T47D (cell line): ENCODE measurements at regions not wholly inside any gene's neighbourhood (a gene's known extent, or its start where the extent isn't known, plus 50 kb on each side); places are given as distances from the start of the nearest gene placed in this dataset.
"Not testable (repeated sequence)": the region's sequence is repeated elsewhere in the genome, so short reads cannot be mapped to it uniquely, and the experiment has no call there.

Experiments used
- DNase-seq, 2 experiments: peaks; one replicate each; pipeline versions ENCODE4 v3.0.0 to v3.0.0-alpha.2; 2011 to 2012; ENCODE audit warnings: low read depth in 1 of 2, low spot score in 1 of 2
- JUND ChIP-seq: IDR thresholded peaks from 2 replicates; pipeline ENCODE4 v1.6.1; 2012; ENCODE audit warnings: low read depth
- in situ Hi-C: cut with HindIII; loops from 2 replicates; pipeline ENCODE4 v1.10.0; 2016; ENCODE audit warnings: low sequenced_read_pairs, low pct_unique_long_range_greater_than_20kb

GRCh38 chr4:32684160-32684559 lies 1964.0 kb downstream of the PCDH7 start:
- in situ Hi-C loops: no loop called here
- no peak for TF ChIP-seq JUND
- DNase-seq: no peak

DNA sequence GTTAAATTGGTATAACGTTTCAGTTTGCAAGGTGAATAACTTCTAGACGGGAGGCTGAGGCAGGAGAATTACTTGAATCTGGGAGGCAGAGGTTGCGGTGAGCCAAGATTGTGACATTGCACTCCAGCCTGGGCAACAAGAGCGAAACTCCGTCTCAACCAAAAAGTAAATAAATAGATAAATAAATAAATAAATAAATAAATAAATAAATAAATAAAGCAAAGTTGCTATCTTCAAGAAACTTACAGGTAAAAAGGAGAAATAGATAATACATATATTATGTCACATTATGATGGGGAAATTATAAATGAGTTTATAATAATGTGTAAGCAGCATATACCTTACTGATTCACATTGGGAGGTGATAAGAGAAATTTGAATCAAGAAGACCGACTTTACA lies 1966.0 kb downstream of the PCDH7 start:
- TF ChIP-seq JUND: no peak
- DNase-seq: no peak
- in situ Hi-C loops: no loop called here

DNA sequence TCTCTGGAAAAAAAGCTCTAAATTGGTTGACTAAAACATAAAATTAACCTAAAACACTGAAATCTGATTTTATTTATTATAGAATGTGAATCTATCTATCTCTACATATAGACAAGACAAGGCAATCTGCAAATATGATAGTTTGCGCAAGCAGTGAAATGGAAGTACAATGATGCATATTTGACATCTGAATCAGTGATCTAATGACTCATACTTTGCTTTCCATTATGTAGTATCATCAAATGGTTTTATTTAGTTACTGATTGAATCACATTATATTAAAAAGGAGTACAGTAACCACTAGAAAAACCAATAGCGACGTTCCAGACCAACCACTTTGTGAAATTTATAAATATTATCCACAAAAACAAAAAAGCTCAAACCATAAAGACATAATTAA lies 1969.3 kb downstream of the PCDH7 start:
- in situ Hi-C loops: no loop called here
- DNase-seq: no peak
- TF ChIP-seq JUND: no peak

DNA sequence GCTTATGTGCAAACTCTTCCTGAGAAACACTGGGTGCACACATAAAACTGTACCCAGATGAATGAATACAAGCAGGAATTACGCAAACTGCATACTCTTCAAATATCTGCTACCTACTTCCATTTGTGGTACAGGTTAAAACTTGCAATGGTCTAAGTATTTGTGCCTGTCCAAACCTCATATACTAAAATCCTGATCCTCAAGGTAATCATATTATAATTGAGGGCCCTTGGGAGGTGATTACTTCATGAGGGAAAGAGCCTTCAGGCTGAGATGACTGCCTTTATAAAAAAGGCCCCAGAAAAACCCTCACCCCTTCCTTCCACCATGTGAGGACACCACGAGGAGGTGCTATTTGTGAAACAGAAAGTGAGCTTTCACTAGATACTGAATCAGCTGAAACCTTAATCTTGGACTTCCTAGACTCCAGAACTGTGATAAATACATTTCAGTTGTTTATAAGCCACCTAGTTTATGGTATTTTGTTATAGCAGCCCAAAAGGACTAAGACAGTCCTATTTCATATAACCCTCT lies 1977.2 kb downstream of the PCDH7 start:
- DNase-seq: no peak
- no peak for TF ChIP-seq JUND
- in situ Hi-C loops: no loop called here

- in situ Hi-C loops: no loop called here
- TF ChIP-seq JUND: no peak
- DNase-seq: no peak
Measured at GRCh38 chr4:32700838-32701237, 1980.7 kb downstream of the PCDH7 start.

DNA sequence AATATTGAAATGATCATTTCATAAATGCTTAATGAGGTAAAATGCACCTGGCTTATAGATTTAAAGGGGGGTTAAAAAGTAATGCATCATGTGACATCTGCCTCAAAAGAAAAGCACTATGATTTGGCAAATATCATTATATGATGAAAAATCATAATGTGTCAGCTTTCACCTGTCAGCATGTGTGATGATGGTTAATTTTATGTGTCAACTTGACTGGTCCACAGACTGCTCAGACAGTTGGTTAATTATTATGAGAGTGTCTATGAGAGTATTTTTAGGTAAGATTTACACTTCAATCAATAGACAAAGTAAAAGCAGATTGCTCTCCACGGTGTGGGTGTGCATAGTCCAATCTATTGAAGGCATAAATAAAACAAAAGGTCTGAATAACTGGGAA lies 1986.7 kb downstream of the PCDH7 start:
- no peak for DNase-seq
- in situ Hi-C loops: no loop called here
- TF ChIP-seq JUND: no peak

DNA sequence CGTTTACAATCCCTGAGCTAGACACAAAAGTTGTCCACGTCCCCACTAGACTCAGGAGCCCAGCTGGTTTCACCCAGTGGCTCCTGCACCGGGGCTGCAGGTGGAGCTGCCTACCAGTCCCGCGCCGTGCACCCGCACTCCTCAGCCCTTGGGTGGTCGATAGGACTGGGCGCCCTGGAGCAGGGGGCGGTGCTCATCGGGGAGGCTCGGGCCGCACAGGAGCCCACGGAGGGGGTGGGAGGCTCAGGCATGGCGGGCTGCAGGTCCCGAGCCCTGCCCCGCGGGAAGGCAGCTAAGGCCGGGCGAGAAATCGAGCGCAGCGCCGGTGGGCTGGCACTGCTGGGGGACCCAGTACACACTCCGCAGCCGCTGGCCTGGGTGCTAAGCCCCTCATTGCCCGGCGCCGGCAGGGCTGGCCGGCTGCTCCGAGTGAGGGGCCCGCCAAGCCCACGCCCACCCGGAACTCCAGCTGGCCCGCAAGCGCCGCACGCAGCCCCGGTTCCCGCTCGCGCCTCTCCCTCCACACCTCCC lies 1996.0 kb downstream of the PCDH7 start:
- DNase-seq, in situ Hi-C loops: not testable (repeated sequence)

DNA sequence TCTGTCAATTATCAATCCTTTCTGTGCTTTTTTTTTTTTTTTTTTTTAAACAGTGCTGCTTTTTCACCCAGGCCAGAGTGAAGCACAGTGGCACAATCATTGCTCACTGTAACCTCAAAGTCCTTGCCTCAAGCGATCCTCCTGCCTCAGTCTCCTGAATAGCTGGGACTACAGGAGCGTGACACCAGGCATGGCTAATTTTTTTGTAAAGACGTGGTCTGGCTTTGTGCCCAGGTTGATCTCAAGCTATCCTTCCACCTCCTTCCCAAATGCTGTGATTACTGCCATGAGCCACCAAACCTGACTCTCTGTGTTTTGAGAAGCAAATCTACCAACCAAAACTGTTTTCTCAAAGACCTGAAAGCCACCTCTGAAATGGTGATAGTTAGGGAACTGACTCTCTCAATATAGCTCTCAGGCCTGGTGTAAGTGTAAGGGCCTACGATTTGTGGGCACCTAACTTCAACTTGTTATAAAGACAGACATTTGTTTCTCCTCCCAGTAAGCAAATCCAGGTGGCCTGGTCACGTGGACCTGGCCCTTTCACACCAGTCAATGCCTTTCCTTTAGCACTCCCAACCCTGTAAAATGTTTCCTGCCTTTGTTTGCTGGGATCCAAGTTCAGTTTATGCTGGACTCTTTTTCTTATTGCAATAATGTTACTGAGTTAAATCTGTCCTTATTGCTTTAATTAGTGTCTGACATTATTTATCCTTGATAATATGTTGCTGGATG lies 2015.9 kb downstream of the PCDH7 start:
- TF ChIP-seq JUND: no peak
- in situ Hi-C loops: no loop called here
- DNase-seq: no peak

GRCh38 chr4:32744211-32744610 lies 2024.0 kb downstream of the PCDH7 start:
- no peak for DNase-seq
- in situ Hi-C loops: no loop called here

DNA sequence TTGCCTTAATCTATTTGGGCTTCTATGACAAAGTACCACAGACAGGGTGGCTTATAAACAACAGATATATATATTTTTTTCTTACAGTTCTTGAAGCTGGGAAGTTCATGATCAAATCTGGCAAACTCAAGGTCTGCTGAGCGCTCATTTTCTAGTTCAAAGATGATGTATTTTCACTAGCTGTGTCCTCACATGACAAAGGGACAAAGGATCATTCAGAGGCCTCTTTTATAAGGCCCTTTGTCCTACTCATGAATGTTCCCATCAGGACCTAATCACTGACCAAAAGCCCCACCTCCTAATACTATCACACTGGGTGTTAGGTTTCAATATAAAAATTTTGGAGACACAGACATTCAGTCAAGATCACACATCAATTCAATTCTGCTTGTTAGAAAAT lies 2025.2 kb downstream of the PCDH7 start:
- in situ Hi-C loops: no loop called here
- TF ChIP-seq JUND: no peak
- no peak for DNase-seq

More at GRCh38 chr4:32744211-32744610, 2024.0 kb downstream of the PCDH7 start:
- no peak for TF ChIP-seq JUND

DNA sequence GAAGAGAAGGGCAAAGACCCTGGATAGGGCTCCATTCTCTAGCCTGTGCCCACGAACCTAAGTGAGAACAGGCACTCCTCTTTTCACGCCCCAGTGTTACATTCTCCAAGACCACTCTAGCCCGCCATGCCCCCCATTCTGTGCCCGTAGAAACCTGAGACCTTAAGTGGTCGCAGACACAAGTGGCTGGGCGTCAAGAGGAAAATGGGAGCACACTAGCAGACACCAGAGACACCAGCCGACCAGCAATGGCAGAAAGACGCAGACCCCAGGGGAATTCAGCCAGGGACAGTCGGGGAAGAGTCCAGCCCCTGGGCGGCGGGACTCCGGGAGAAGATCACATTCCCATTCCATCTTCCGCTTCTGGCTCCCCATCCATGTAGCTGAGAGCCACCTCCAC lies 2027.9 kb downstream of the PCDH7 start:
- no peak for DNase-seq
- TF ChIP-seq JUND: no peak
- in situ Hi-C loops: no loop called here

GRCh38 chr4:32748498-32748897 lies 2028.3 kb downstream of the PCDH7 start:
- no peak for TF ChIP-seq JUND
- in situ Hi-C loops: no loop called here
- no peak for DNase-seq

- TF ChIP-seq JUND: no peak
- in situ Hi-C loops: no loop called here
- DNase-seq: no peak
Measured at GRCh38 chr4:32752962-32753361, 2032.8 kb downstream of the PCDH7 start.
